ENCODE measurements at regions not wholly inside any gene's neighbourhood (a gene's known extent, or its start where the extent isn't known, plus 50 kb on each side); places are given as distances from the start of the nearest gene placed in this dataset.

DNA sequence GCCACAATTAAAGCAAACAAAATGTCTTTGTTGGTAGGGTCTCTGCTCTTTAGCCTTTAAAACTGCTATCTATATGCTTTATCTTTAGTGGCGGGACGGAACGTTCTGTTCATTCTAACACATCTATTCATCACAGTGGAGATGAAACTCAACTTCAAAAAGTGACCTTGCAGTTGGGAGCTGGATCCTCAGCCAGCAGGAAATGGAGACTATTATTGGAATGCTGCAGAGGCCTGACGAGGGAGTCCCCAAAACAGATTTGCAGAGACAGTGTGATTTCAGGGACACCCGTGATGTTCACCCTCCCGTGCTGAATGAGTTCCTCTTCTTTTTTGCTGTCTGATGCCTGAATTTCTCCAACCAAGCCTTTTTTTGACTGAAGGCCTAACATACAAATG, 306.0 kb upstream of the SHH start:
- TF ChIP-seq, protein P1, sequence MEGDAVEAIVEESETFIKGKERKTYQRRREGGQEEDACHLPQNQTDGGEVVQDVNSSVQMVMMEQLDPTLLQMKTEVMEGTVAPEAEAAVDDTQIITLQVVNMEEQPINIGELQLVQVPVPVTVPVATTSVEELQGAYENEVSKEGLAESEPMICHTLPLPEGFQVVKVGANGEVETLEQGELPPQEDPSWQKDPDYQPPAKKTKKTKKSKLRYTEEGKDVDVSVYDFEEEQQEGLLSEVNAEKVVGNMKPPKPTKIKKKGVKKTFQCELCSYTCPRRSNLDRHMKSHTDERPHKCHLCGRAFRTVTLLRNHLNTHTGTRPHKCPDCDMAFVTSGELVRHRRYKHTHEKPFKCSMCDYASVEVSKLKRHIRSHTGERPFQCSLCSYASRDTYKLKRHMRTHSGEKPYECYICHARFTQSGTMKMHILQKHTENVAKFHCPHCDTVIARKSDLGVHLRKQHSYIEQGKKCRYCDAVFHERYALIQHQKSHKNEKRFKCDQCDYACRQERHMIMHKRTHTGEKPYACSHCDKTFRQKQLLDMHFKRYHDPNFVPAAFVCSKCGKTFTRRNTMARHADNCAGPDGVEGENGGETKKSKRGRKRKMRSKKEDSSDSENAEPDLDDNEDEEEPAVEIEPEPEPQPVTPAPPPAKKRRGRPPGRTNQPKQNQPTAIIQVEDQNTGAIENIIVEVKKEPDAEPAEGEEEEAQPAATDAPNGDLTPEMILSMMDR (IDR thresholded peaks at IDR 0.05) = no peak
- no peak for TF ChIP-seq TCF7L2 (IDR thresholded peaks at IDR 0.05; ENCODE audit: low read depth, low read length)

All from Panc1 (cell line).